ENCODE measurements at regions not wholly inside any gene's neighbourhood (a gene's known extent, or its start where the extent isn't known, plus 50 kb on each side); places are given as distances from the start of the nearest gene placed in this dataset.

DNA sequence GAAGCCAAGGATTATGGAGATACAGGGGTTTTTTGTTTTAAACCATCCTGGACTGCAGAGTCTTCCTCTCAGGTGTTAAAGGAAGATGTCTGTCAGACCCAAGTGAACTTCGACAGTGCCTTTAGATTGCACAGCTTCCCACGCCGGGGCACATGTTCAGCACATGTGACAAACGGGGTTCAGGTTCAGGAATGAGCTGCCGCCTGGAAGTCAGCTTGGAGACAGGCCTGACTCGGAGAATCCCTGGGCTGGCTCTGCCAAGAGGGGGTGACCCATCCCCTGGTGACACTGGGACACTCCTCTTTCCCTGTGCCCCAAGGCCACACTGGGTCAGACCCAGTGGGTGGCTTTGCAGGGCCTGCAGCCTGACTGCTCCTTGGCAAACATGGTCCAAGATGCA lies 359.3 kb upstream of the SALL3 start:
- TF ChIP-seq POLR2A (IDR thresholded peaks at IDR 0.05; ENCODE audit: low read length) (no peak), GATA1 (IDR thresholded peaks at IDR 0.05; ENCODE audit: low read depth, low read length) (no peak)

Data from erythroblast (primary cell).